ENCODE measurements at regions not wholly inside any gene's neighbourhood (a gene's known extent, or its start where the extent isn't known, plus 50 kb on each side); places are given as distances from the start of the nearest gene placed in this dataset.

DNA sequence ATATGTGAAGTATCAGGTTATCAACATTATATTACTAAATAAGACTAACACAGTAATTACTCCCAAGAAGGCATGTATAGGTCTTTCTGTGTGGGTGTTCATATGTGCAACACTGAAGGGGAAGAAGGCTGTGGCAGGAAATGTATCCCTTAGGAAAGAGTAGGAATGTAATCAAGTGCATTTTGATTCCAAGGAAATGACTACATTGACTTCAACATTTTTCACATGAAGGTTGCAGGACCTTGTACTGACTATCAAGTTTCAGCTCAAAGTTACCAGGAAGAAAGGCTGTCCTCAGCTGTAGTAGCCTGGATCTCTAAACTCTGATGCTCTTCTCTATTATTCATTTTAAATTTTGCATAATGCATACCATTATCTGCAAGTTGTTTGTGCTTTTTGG lies 680.8 kb downstream of the NYAP2 start:
- Histone ChIP-seq H3K36me3 (ENCODE audit: control insufficient read depth in 2 of 2, insufficient read depth in 2 of 2, low read length in 1 of 2) (no peaks in the 10 kb centered on the region), H3K4me3 (ENCODE audit: low read depth in 1 of 2, low read length in 2 of 2) (no peak overlapping the region), H3K27ac (ENCODE audit: low read depth in 2 of 2, low read length in 1 of 2) (no peak overlapping the region), H3K9me3 (ENCODE audit: control insufficient read depth in 2 of 2, insufficient read depth in 1 of 2, low read depth in 1 of 2, low read length in 1 of 2) (no peaks in the 10 kb centered on the region), H3K4me1 (ENCODE audit: control insufficient read depth in 2 of 2, insufficient read depth in 2 of 2, low read length in 1 of 2) (no peaks in the 10 kb centered on the region), H3K27me3 (ENCODE audit: control insufficient read depth in 1 of 2, insufficient read depth in 2 of 2, low read length in 2 of 2) (no peaks in the 10 kb centered on the region)

GRCh38 chr2:226079671-226080181 lies 680.2 kb downstream of the NYAP2 start:
- H3K27ac ChIP-seq (ENCODE audit: low read depth in 2 of 2, low read length in 1 of 2), result no peak overlapping the region

DNA sequence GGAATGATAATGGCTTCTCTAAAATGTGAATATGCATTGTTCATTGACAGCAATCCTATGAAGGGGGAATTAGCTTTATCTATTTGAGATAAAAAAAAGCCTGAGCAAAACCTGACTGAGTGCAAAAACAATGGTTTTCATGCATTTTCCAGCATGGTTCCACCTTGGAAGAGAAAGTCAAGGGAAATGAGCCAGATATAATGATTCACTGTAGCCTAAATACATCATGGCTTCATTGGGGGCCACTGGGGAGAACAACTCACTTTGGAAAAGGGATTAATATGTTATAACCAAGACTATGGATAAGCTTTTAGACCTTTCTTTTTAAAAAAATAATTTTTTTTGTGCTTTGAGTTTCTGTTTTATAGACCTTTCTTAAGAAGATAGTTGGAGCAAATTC lies 679.7 kb downstream of the NYAP2 start:
- H3K36me3 ChIP-seq (ENCODE audit: control insufficient read depth in 2 of 2, insufficient read depth in 2 of 2, low read length in 1 of 2), result no peaks in the 10 kb centered on the region
- no peaks in the 10 kb centered on the region for H3K9me3 ChIP-seq (ENCODE audit: control insufficient read depth in 2 of 2, insufficient read depth in 1 of 2, low read depth in 1 of 2, low read length in 1 of 2)
- no peak overlapping the region for H3K4me3 ChIP-seq (ENCODE audit: low read depth in 1 of 2, low read length in 2 of 2)
- H3K4me1 ChIP-seq (ENCODE audit: control insufficient read depth in 2 of 2, insufficient read depth in 2 of 2, low read length in 1 of 2), result no peaks in the 10 kb centered on the region
- H3K27me3 ChIP-seq (ENCODE audit: control insufficient read depth in 1 of 2, insufficient read depth in 2 of 2, low read length in 2 of 2), result no peaks in the 10 kb centered on the region
- H3K27ac ChIP-seq (ENCODE audit: low read depth in 2 of 2, low read length in 1 of 2), result no peak overlapping the region

More at GRCh38 chr2:226079671-226080181, 680.2 kb downstream of the NYAP2 start:
- H3K36me3 ChIP-seq (ENCODE audit: control insufficient read depth in 2 of 2, insufficient read depth in 2 of 2, low read length in 1 of 2), result no peaks in the 10 kb centered on the region
- no peaks in the 10 kb centered on the region for H3K27me3 ChIP-seq (ENCODE audit: control insufficient read depth in 1 of 2, insufficient read depth in 2 of 2, low read length in 2 of 2)
- H3K4me3 ChIP-seq (ENCODE audit: low read depth in 1 of 2, low read length in 2 of 2), result no peak overlapping the region
- H3K9me3 ChIP-seq (ENCODE audit: control insufficient read depth in 2 of 2, insufficient read depth in 1 of 2, low read depth in 1 of 2, low read length in 1 of 2), result no peaks in the 10 kb centered on the region
- H3K4me1 ChIP-seq (ENCODE audit: control insufficient read depth in 2 of 2, insufficient read depth in 2 of 2, low read length in 1 of 2), result no peaks in the 10 kb centered on the region

DNA sequence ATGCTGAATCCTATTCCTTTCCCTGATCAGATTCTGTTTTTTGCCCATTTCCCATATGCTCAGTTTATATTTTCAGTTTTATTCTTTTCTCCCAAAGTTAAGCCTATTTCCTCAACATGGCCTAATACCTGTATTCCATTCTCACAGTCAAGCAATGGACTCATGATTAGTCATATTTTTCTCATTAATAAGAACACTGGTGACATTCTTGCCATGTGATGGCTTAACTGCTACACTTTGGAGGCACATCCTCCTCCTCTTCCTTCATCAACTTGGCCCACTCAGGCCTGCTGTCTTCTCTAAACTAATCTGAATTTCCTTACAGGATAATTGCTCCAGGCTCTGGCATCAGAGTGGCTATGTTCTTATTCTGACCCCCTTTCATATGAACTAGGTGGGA lies 679.2 kb downstream of the NYAP2 start:
- H3K36me3 ChIP-seq (ENCODE audit: control insufficient read depth in 2 of 2, insufficient read depth in 2 of 2, low read length in 1 of 2), result no peaks in the 10 kb centered on the region
- no peaks in the 10 kb centered on the region for H3K4me1 ChIP-seq (ENCODE audit: control insufficient read depth in 2 of 2, insufficient read depth in 2 of 2, low read length in 1 of 2)
- H3K27ac ChIP-seq (ENCODE audit: low read depth in 2 of 2, low read length in 1 of 2), result no peak overlapping the region

GRCh38 chr2:226077841-226078240 lies 678.3 kb downstream of the NYAP2 start:
- Histone ChIP-seq H3K27me3 (ENCODE audit: control insufficient read depth in 1 of 2, insufficient read depth in 2 of 2, low read length in 2 of 2) (no peaks in the 10 kb centered on the region), H3K9me3 (ENCODE audit: control insufficient read depth in 2 of 2, insufficient read depth in 1 of 2, low read depth in 1 of 2, low read length in 1 of 2) (no peaks in the 10 kb centered on the region), H3K27ac (ENCODE audit: low read depth in 2 of 2, low read length in 1 of 2) (no peak overlapping the region), H3K36me3 (ENCODE audit: control insufficient read depth in 2 of 2, insufficient read depth in 2 of 2, low read length in 1 of 2) (no peaks in the 10 kb centered on the region), H3K4me3 (ENCODE audit: low read depth in 1 of 2, low read length in 2 of 2) (no peak overlapping the region), H3K4me1 (ENCODE audit: control insufficient read depth in 2 of 2, insufficient read depth in 2 of 2, low read length in 1 of 2) (no peaks in the 10 kb centered on the region)

More for the DNA sequence above, 679.2 kb downstream of the NYAP2 start:
- H3K27me3 ChIP-seq (ENCODE audit: control insufficient read depth in 1 of 2, insufficient read depth in 2 of 2, low read length in 2 of 2), result no peaks in the 10 kb centered on the region
- H3K4me3 ChIP-seq (ENCODE audit: low read depth in 1 of 2, low read length in 2 of 2), result no peak overlapping the region
- no peaks in the 10 kb centered on the region for H3K9me3 ChIP-seq (ENCODE audit: control insufficient read depth in 2 of 2, insufficient read depth in 1 of 2, low read depth in 1 of 2, low read length in 1 of 2)

- H3K4me1 ChIP-seq (ENCODE audit: control insufficient read depth in 2 of 2, insufficient read depth in 2 of 2, low read length in 1 of 2), result no peaks in the 10 kb centered on the region
These were observed 677.5 kb downstream of the NYAP2 start for GRCh38 chr2:226077031-226077430.

DNA sequence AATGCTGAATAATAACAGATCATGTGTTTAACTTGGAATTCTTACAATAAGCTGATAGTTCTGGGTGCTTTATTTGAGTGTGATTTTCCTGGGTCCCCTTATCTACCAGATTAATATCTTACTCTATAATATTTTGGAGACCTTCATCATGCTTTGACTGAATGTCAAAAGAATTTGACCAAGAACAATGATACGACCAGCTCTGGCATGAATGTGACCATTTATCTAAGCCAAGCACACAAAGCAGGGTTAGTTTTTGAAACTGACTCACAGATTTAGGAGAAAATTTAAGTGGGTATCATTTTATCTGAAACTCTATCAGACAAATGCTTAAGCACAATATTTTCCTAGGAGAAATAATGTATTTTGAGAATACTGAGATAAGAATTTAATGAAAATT lies 677.0 kb downstream of the NYAP2 start:
- Histone ChIP-seq H3K27ac (ENCODE audit: low read depth in 2 of 2, low read length in 1 of 2) (no peak overlapping the region), H3K27me3 (ENCODE audit: control insufficient read depth in 1 of 2, insufficient read depth in 2 of 2, low read length in 2 of 2) (no peaks in the 10 kb centered on the region), H3K36me3 (ENCODE audit: control insufficient read depth in 2 of 2, insufficient read depth in 2 of 2, low read length in 1 of 2) (no peaks in the 10 kb centered on the region), H3K4me1 (ENCODE audit: control insufficient read depth in 2 of 2, insufficient read depth in 2 of 2, low read length in 1 of 2) (no peaks in the 10 kb centered on the region), H3K9me3 (ENCODE audit: control insufficient read depth in 2 of 2, insufficient read depth in 1 of 2, low read depth in 1 of 2, low read length in 1 of 2) (no peaks in the 10 kb centered on the region), H3K4me3 (ENCODE audit: low read depth in 1 of 2, low read length in 2 of 2) (no peak overlapping the region)
- WGBS, 2 donors, result 48 to 53% methylated on average over 1 of the region's 1 CpG

More at GRCh38 chr2:226077031-226077430, 677.5 kb downstream of the NYAP2 start:
- Histone ChIP-seq H3K36me3 (ENCODE audit: control insufficient read depth in 2 of 2, insufficient read depth in 2 of 2, low read length in 1 of 2) (no peaks in the 10 kb centered on the region), H3K4me3 (ENCODE audit: low read depth in 1 of 2, low read length in 2 of 2) (no peak overlapping the region), H3K9me3 (ENCODE audit: control insufficient read depth in 2 of 2, insufficient read depth in 1 of 2, low read depth in 1 of 2, low read length in 1 of 2) (no peaks in the 10 kb centered on the region), H3K27ac (ENCODE audit: low read depth in 2 of 2, low read length in 1 of 2) (no peak overlapping the region), H3K27me3 (ENCODE audit: control insufficient read depth in 1 of 2, insufficient read depth in 2 of 2, low read length in 2 of 2) (no peaks in the 10 kb centered on the region)

DNA sequence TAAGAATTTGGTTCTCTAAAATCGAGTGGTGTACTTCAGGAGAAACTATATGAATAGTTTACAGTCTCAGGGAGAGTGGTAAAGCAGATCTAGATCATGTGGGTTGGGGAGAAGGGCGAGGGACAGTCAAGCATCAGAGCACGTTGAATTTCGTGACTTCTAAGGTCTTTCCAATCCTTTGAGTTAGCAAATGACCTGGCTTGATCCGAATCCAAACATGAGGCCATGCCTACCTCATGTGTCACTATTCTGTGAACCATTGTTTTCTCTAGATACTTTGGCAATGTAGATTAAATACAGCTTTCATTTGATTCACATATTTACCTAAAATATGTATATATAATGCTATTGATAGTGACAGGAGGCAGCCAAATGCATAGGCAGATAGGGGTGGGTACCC lies 674.9 kb downstream of the NYAP2 start:
- H3K27me3 ChIP-seq (ENCODE audit: control insufficient read depth in 1 of 2, insufficient read depth in 2 of 2, low read length in 2 of 2), result no peaks in the 10 kb centered on the region
- H3K4me3 ChIP-seq (ENCODE audit: low read depth in 1 of 2, low read length in 2 of 2), result no peak overlapping the region
- H3K36me3 ChIP-seq (ENCODE audit: control insufficient read depth in 2 of 2, insufficient read depth in 2 of 2, low read length in 1 of 2), result no peaks in the 10 kb centered on the region
- WGBS, 2 donors, result 58 to 62% methylated on average over 5 of the region's 5 CpGs
- H3K9me3 ChIP-seq (ENCODE audit: control insufficient read depth in 2 of 2, insufficient read depth in 1 of 2, low read depth in 1 of 2, low read length in 1 of 2), result no peaks in the 10 kb centered on the region
- H3K27ac ChIP-seq (ENCODE audit: low read depth in 2 of 2, low read length in 1 of 2), result no peak overlapping the region
- no peaks in the 10 kb centered on the region for H3K4me1 ChIP-seq (ENCODE audit: control insufficient read depth in 2 of 2, insufficient read depth in 2 of 2, low read length in 1 of 2)

DNA sequence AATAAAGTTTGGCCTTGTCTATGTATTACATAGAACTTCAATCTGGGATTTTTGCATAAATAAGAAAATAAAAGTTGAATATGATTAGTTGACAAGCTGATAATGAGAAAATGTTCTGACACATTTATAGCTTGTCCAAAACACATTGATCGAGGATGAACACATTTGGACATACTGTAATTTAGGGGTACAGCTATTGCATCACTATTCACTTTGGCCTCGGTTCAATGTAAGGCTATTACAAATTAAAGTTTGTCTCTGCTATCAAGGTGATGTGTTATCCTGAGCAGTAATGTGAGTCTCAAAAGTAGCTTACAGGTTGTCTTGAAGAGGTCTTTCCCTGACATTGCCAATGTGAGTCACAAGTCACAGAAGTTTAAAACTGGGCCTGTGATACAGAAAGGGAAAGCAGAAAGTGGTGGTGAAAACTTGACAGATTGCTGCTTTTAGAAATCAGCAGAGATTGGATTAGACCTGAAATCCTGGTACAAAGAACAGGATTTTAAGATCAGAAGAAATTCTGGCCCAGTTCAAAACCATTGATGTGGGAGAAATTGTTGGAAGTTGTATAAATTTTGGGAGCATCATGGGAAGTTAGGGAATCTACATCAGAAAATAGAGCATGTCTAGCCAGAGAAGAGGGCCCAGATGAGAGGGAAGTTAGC lies 674.1 kb downstream of the NYAP2 start:
- Histone ChIP-seq H3K36me3 (ENCODE audit: control insufficient read depth in 2 of 2, insufficient read depth in 2 of 2, low read length in 1 of 2) (no peaks in the 10 kb centered on the region), H3K4me3 (ENCODE audit: low read depth in 1 of 2, low read length in 2 of 2) (no peak overlapping the region), H3K4me1 (ENCODE audit: control insufficient read depth in 2 of 2, insufficient read depth in 2 of 2, low read length in 1 of 2) (no peaks in the 10 kb centered on the region), H3K27ac (ENCODE audit: low read depth in 2 of 2, low read length in 1 of 2) (no peak overlapping the region), H3K27me3 (ENCODE audit: control insufficient read depth in 1 of 2, insufficient read depth in 2 of 2, low read length in 2 of 2) (no peaks in the 10 kb centered on the region), H3K9me3 (ENCODE audit: control insufficient read depth in 2 of 2, insufficient read depth in 1 of 2, low read depth in 1 of 2, low read length in 1 of 2) (no peaks in the 10 kb centered on the region)
- 82 to 91% methylated on average over 2 of the region's 2 CpGs for WGBS, 2 donors

DNA sequence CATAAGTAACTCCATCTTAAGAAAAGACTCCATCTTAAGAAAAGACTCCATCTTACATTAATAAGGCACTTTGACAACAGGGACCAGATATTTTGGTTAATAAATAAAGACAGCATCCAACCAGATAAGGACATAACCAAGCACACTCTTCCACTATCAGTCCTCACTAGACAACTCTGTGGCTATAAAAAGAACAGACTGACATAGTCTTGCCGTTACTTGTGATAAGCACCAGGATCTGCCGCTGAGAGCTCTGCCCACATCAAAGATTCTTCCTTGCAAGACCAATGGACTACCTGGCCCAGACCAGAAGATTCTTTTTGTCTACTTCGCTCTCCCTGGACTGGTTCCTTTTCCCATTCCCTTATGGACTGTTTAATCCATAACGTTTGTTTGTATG lies 667.4 kb downstream of the NYAP2 start:
- H3K4me3 ChIP-seq (ENCODE audit: low read depth in 1 of 2, low read length in 2 of 2), result no peak overlapping the region
- no peak overlapping the region for H3K27ac ChIP-seq (ENCODE audit: low read depth in 2 of 2, low read length in 1 of 2)
- peaks cover 0 to 2% of the 10 kb centered on the region in 2 donors for H3K4me1 ChIP-seq (ENCODE audit: control insufficient read depth in 2 of 2, insufficient read depth in 2 of 2, low read length in 1 of 2)
- H3K9me3 ChIP-seq (ENCODE audit: control insufficient read depth in 2 of 2, insufficient read depth in 1 of 2, low read depth in 1 of 2, low read length in 1 of 2), result no peaks in the 10 kb centered on the region
- H3K27me3 ChIP-seq (ENCODE audit: control insufficient read depth in 1 of 2, insufficient read depth in 2 of 2, low read length in 2 of 2), result no peaks in the 10 kb centered on the region
- 80 to 89% methylated on average over 4 of the region's 4 CpGs for WGBS, 2 donors
- H3K36me3 ChIP-seq (ENCODE audit: control insufficient read depth in 2 of 2, insufficient read depth in 2 of 2, low read length in 1 of 2), result no peaks in the 10 kb centered on the region
